ENCODE measurements at regions not wholly inside any gene's neighbourhood (a gene's known extent, or its start where the extent isn't known, plus 50 kb on each side); places are given as distances from the start of the nearest gene placed in this dataset.

- no peak for DNase-seq
- Histone ChIP-seq H3K27me3 (ENCODE audit: control insufficient read depth, insufficient read depth, low read length) (no peaks in the 10 kb centered on the region), H3K27ac (ENCODE audit: low read length) (no peak overlapping the region), H3K9me3 (ENCODE audit: control insufficient read depth, low read depth, low read length) (peaks cover 3% of the 10 kb centered on the region), H3K4me1 (ENCODE audit: control insufficient read depth, insufficient read depth, low read length) (no peaks in the 10 kb centered on the region), H3K4me3 (ENCODE audit: low read length) (no peak overlapping the region), H3K36me3 (ENCODE audit: control insufficient read depth, insufficient read depth, low read length) (no peaks in the 10 kb centered on the region)
- WGBS (ENCODE audit: insufficient coverage, low lambda C conversion rate) = 65% methylated on average over 3 of the region's 3 CpGs
These were observed 78.1 kb upstream of the FAM110C start for GRCh38 chr2:124241-124880.

GRCh38 chr2:116953-117352 is 70.6 kb upstream of the FAM110C start:
- Histone ChIP-seq H3K27ac (ENCODE audit: low read length) (no peak overlapping the region), H3K4me3 (ENCODE audit: low read length) (no peak overlapping the region), H3K27me3 (ENCODE audit: control insufficient read depth, insufficient read depth, low read length) (no peaks in the 10 kb centered on the region), H3K9me3 (ENCODE audit: control insufficient read depth, low read depth, low read length) (no peaks in the 10 kb centered on the region), H3K36me3 (ENCODE audit: control insufficient read depth, insufficient read depth, low read length) (no peaks in the 10 kb centered on the region), H3K4me1 (ENCODE audit: control insufficient read depth, insufficient read depth, low read length) (no peaks in the 10 kb centered on the region)
- no peak for DNase-seq
- WGBS (ENCODE audit: insufficient coverage, low lambda C conversion rate) = 100% methylated on average over 2 of the region's 2 CpGs

GRCh38 chr2:115303-115702 is 69.0 kb upstream of the FAM110C start:
- Histone ChIP-seq H3K4me1 (ENCODE audit: control insufficient read depth, insufficient read depth, low read length) (no peaks in the 10 kb centered on the region), H3K4me3 (ENCODE audit: low read length) (no peak overlapping the region), H3K36me3 (ENCODE audit: control insufficient read depth, insufficient read depth, low read length) (no peaks in the 10 kb centered on the region), H3K9me3 (ENCODE audit: control insufficient read depth, low read depth, low read length) (no peaks in the 10 kb centered on the region), H3K27me3 (ENCODE audit: control insufficient read depth, insufficient read depth, low read length) (no peaks in the 10 kb centered on the region), H3K27ac (ENCODE audit: low read length) (no peak overlapping the region)
- DNase-seq = no peak
- WGBS (ENCODE audit: insufficient coverage, low lambda C conversion rate) = no CpG with 5 or more reads among the region's 3 CpGs

GRCh38 chr2:114616-115015 is 68.3 kb upstream of the FAM110C start:
- WGBS (ENCODE audit: insufficient coverage, low lambda C conversion rate) = no CpG with 5 or more reads among the region's 8 CpGs
- H3K27me3 ChIP-seq (ENCODE audit: control insufficient read depth, insufficient read depth, low read length) = no peaks in the 10 kb centered on the region
- no peaks in the 10 kb centered on the region for H3K36me3 ChIP-seq (ENCODE audit: control insufficient read depth, insufficient read depth, low read length)
- no peak overlapping the region for H3K27ac ChIP-seq (ENCODE audit: low read length)
- H3K4me1 ChIP-seq (ENCODE audit: control insufficient read depth, insufficient read depth, low read length) = no peaks in the 10 kb centered on the region
- no peak for DNase-seq
- H3K4me3 ChIP-seq (ENCODE audit: low read length) = no peak overlapping the region
- no peaks in the 10 kb centered on the region for H3K9me3 ChIP-seq (ENCODE audit: control insufficient read depth, low read depth, low read length)

GRCh38 chr2:109998-110397 is 63.7 kb upstream of the FAM110C start:
- no peak for DNase-seq
- Histone ChIP-seq H3K4me1 (ENCODE audit: control insufficient read depth, insufficient read depth, low read length) (no peaks in the 10 kb centered on the region), H3K36me3 (ENCODE audit: control insufficient read depth, insufficient read depth, low read length) (no peaks in the 10 kb centered on the region), H3K4me3 (ENCODE audit: low read length) (no peak overlapping the region), H3K27me3 (ENCODE audit: control insufficient read depth, insufficient read depth, low read length) (no peaks in the 10 kb centered on the region), H3K9me3 (ENCODE audit: control insufficient read depth, low read depth, low read length) (peaks cover 6% of the 10 kb centered on the region), H3K27ac (ENCODE audit: low read length) (no peak overlapping the region)
- 0% methylated on average over 1 of the region's 1 CpG for WGBS (ENCODE audit: insufficient coverage, low lambda C conversion rate)

- no peak overlapping the region for H3K4me3 ChIP-seq (ENCODE audit: low read length)
- H3K4me1 ChIP-seq (ENCODE audit: control insufficient read depth, insufficient read depth, low read length) = no peaks in the 10 kb centered on the region
- DNase-seq = no peak
- H3K9me3 ChIP-seq (ENCODE audit: control insufficient read depth, low read depth, low read length) = peaks cover 6% of the 10 kb centered on the region
- no peaks in the 10 kb centered on the region for H3K36me3 ChIP-seq (ENCODE audit: control insufficient read depth, insufficient read depth, low read length)
- H3K27me3 ChIP-seq (ENCODE audit: control insufficient read depth, insufficient read depth, low read length) = no peaks in the 10 kb centered on the region
- no CpG with 5 or more reads among the region's 5 CpGs for WGBS (ENCODE audit: insufficient coverage, low lambda C conversion rate)
- H3K27ac ChIP-seq (ENCODE audit: low read length) = no peak overlapping the region
These were observed 62.9 kb upstream of the FAM110C start for GRCh38 chr2:108920-109809.

- Histone ChIP-seq H3K27ac (ENCODE audit: low read length) (no peak overlapping the region), H3K9me3 (ENCODE audit: control insufficient read depth, low read depth, low read length) (no peaks in the 10 kb centered on the region), H3K4me1 (ENCODE audit: control insufficient read depth, insufficient read depth, low read length) (no peaks in the 10 kb centered on the region), H3K27me3 (ENCODE audit: control insufficient read depth, insufficient read depth, low read length) (no peaks in the 10 kb centered on the region), H3K4me3 (ENCODE audit: low read length) (no peak overlapping the region), H3K36me3 (ENCODE audit: control insufficient read depth, insufficient read depth, low read length) (no peaks in the 10 kb centered on the region)
- no peak for DNase-seq
- WGBS (ENCODE audit: insufficient coverage, low lambda C conversion rate) = no CpG with 5 or more reads among the region's 11 CpGs
These were observed 54.7 kb upstream of the FAM110C start for GRCh38 chr2:101016-101415.

Measured in large intestine (tissue), 3 donors.